Keratinocyte (primary cell): ENCODE measurements at regions not wholly inside any gene's neighbourhood (a gene's known extent, or its start where the extent isn't known, plus 50 kb on each side); places are given as distances from the start of the nearest gene placed in this dataset.
"Not testable (repeated sequence)": the region's sequence is repeated elsewhere in the genome, so short reads cannot be mapped to it uniquely, and the experiment has no call there.

Source experiments
- DNase-seq: peaks from one replicate; pipeline ENCODE4 v3.0.0-alpha.2; 2011; ENCODE audit warnings: low read depth, missing footprints, low spot score
- FAIRE-seq: peaks from 2 replicates; lab custom pipeline; 2011; peaks lifted over from hg19 to GRCh38; lab: Jason Lieb, UNC
- H2AFZ ChIP-seq: 2 replicates; pipeline ENCODE4 v1.6.0; 2012; ENCODE audit warnings: low read length, control low read depth, inconsistent platforms; ENCODE audit not compliant: control insufficient read depth
- H3K27ac ChIP-seq: 2 replicates; pipeline ENCODE4 v1.5.1; 2011; ENCODE audit warnings: low read length; ENCODE audit not compliant: control insufficient read depth, insufficient read depth
- H3K27me3 ChIP-seq: 3 replicates; pipeline ENCODE4 v1.6.0; 2011; ENCODE audit warnings: low read length; ENCODE audit not compliant: control insufficient read depth, insufficient read depth; ENCODE audit errors: extremely low read depth
- H3K36me3 ChIP-seq, 2 experiments: 2 replicates in 1 of 2; 3 replicates in 1 of 2; pipeline ENCODE4 v1.5.1; 2011; ENCODE audit warnings: low read length in 2 of 2, mild to moderate bottlenecking in 1 of 2; ENCODE audit not compliant: control insufficient read depth in 2 of 2, insufficient read depth in 2 of 2; ENCODE audit errors: extremely low read depth in 1 of 2
- H3K4me1 ChIP-seq: 3 replicates; pipeline ENCODE4 v1.5.1; 2011; ENCODE audit warnings: low read length; ENCODE audit not compliant: control insufficient read depth, insufficient read depth; ENCODE audit errors: extremely low read depth
- H3K4me2 ChIP-seq: 3 replicates; pipeline ENCODE4 v1.6.0; 2011; ENCODE audit warnings: low read depth, low read length; ENCODE audit not compliant: control insufficient read depth, insufficient read depth; ENCODE audit errors: extremely low read depth
- H3K4me3 ChIP-seq, 3 experiments: fragments of 200-600 bp in 1 of 3; sonication (generic) in 1 of 3; 2 replicates in 2 of 3; 3 replicates in 1 of 3; pipeline ENCODE4 v1.5.1; 2011 to 2016; ENCODE audit warnings: low read length in 3 of 3, mild to moderate bottlenecking in 3 of 3, control low read depth in 2 of 3, inconsistent platforms in 1 of 3, low read depth in 1 of 3, mixed read lengths in 1 of 3, mixed run types in 1 of 3, moderate library complexity in 1 of 3; ENCODE audit not compliant: control insufficient read depth in 2 of 3, insufficient read depth in 2 of 3; ENCODE audit errors: extremely low read depth in 1 of 3
- H3K79me2 ChIP-seq: 2 replicates; pipeline ENCODE4 v1.6.0; 2012; ENCODE audit warnings: low read length; ENCODE audit not compliant: control insufficient read depth, insufficient read depth
- H3K9ac ChIP-seq: 3 replicates; pipeline ENCODE4 v1.6.0; 2011; ENCODE audit warnings: low read length; ENCODE audit not compliant: control insufficient read depth, insufficient read depth; ENCODE audit errors: extremely low read depth
- H3K9me1 ChIP-seq: 3 replicates; pipeline ENCODE4 v1.6.0; 2011; ENCODE audit warnings: low read length; ENCODE audit not compliant: control insufficient read depth, insufficient read depth; ENCODE audit errors: extremely low read depth
- H3K9me3 ChIP-seq: 2 replicates; pipeline ENCODE4 v1.5.1; 2012; ENCODE audit warnings: low read depth, low read length; ENCODE audit not compliant: control insufficient read depth
- H4K20me1 ChIP-seq: 3 replicates; pipeline ENCODE4 v1.6.0; 2011; ENCODE audit warnings: low read length; ENCODE audit not compliant: control insufficient read depth, insufficient read depth; ENCODE audit errors: extremely low read depth
- CTCF ChIP-seq, 3 experiments: IDR thresholded peaks in 1 of 3; conservative IDR thresholded peaks in 1 of 3; optimal IDR thresholded peaks in 1 of 3; 2 replicates in 2 of 3; 3 replicates in 1 of 3; pipeline versions ENCODE3 to v1.5.1; 2011; ENCODE audit warnings: low read length in 3 of 3, mild to moderate bottlenecking in 3 of 3, moderate library complexity in 2 of 3, control low read depth in 1 of 3, inconsistent platforms in 1 of 3; ENCODE audit not compliant: insufficient read depth in 2 of 3; ENCODE audit errors: extremely low read depth in 1 of 3
- EZH2 ChIP-seq: IDR thresholded peaks from one replicate; pipeline ENCODE4 v1.6.1; 2012; ENCODE audit warnings: inconsistent platforms, mild to moderate bottlenecking, low read length, moderate library complexity
- dilution Hi-C: fragments of 300-500 bp; cut with MboI; formaldehyde crosslinking; loops from one replicate; pipeline ENCODE4 v1.7.0; 2020; ENCODE audit warnings: low sequenced_read_pairs; ENCODE audit not compliant: extremely low pct_ligation_motif_present

DNA sequence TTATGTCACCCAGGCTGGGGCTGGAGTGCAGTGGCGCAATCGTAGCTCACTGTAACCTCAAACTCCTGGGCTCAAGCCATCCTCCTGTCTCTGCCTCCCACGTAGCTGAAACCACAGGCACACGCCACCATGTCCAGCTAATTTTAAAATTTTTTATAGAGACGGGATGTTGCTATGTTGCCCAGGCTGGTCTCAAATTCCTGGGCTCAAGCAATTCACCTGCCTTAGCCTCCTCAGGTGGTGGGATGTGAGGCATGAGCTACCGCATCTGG is 123.2 kb upstream of the PARD3 start:
- no peak overlapping the region for H3K4me2 ChIP-seq
- H3K9me1 ChIP-seq, result no peaks in the 10 kb centered on the region
- no peak overlapping the region for H3K9ac ChIP-seq
- no peak overlapping the region for H3K27ac ChIP-seq
- no peak overlapping the region for H3K4me3 ChIP-seq
- no peaks in the 10 kb centered on the region for H3K27me3 ChIP-seq
- H2AFZ ChIP-seq, result no peak overlapping the region
- TF ChIP-seq CTCF (optimal IDR thresholded peaks at IDR 0.05 in 1 of 3, IDR thresholded peaks at IDR 0.05 in 1 of 3, conservative IDR thresholded peaks at IDR 0.05 in 1 of 3; ENCODE audit: extremely low read depth in 1 of 3, insufficient read depth in 2 of 3, low read length in 3 of 3), result no peak
- no peak for TF ChIP-seq EZH2
- H3K79me2 ChIP-seq, result no peaks in the 10 kb centered on the region
- peaks cover 30% of the 10 kb centered on the region for H3K4me1 ChIP-seq
- DNase-seq (no peak), FAIRE-seq (no peak)
- dilution Hi-C loops, result no loop called here
- no peaks in the 10 kb centered on the region for H4K20me1 ChIP-seq
- H3K9me3 ChIP-seq, result no peaks in the 10 kb centered on the region
- no peaks in the 10 kb centered on the region for H3K36me3 ChIP-seq

DNA sequence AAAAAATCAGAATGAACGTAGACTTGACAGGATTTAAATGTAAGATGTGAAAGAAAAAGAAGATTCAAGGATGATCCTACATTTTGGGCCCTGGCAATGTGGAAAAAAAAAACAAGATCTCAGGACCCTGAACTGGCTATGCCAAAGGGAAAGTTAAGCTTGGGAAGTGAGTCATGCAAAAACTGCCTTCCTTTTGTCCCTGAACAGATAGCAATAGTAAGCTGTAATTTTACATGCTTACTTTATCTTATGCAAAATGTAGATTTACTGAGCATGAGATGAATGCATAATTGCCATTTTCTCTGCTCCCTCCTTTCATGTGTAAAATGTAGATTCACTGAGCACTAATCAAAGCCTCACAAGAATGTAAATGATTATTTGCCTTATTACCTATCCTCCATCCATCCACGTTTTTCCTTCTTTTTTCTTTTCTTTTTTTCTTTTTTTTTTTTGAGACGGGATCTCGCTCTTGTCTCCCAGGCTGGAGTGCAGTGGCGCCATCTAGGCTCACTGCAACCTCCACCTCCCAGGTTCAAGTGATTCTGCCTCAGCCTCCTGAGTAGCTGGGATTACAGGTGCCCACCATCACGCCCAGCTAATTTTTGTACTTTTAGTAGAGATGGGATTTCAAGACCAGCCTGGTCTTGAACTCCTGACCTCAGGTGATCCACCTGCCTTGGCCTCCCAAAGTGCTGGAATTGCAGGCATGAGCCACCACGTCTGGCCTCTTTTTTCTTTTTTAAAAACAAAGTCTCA is 122.7 kb upstream of the PARD3 start:
- H3K4me2 ChIP-seq, H3K36me3 ChIP-seq, H3K9ac ChIP-seq, H2AFZ ChIP-seq, DNase-seq, H3K9me1 ChIP-seq, H3K27me3 ChIP-seq, H3K4me3 ChIP-seq, H3K9me3 ChIP-seq, H3K79me2 ChIP-seq, dilution Hi-C loops, H4K20me1 ChIP-seq, H3K27ac ChIP-seq: not testable (repeated sequence)
- TF ChIP-seq CTCF (optimal IDR thresholded peaks at IDR 0.05 in 1 of 3, IDR thresholded peaks at IDR 0.05 in 1 of 3, conservative IDR thresholded peaks at IDR 0.05 in 1 of 3; ENCODE audit: extremely low read depth in 1 of 3, insufficient read depth in 2 of 3, low read length in 3 of 3), result peak in 2 of 3 experiments; percentile 13 to 15
- H3K4me1 ChIP-seq, result peaks cover 30% of the 10 kb centered on the region
- FAIRE-seq, result peak; percentile 85
